SU-DHL-6 (cell line): ENCODE measurements at regions not wholly inside any gene's neighbourhood (a gene's known extent, or its start where the extent isn't known, plus 50 kb on each side); places are given as distances from the start of the nearest gene placed in this dataset.

ENCODE experiments used
- H2AFZ ChIP-seq: fragments of 200-600 bp; sonication (generic); 2 replicates; pipeline ENCODE4 v1.6.1; 2014; ENCODE audit warnings: low read depth, mild to moderate bottlenecking, moderate library complexity, mixed read lengths, antibody characterized with exemption, low read length; ENCODE audit not compliant: severe bottlenecking
- H3F3A ChIP-seq: fragments of 200-600 bp; shearing (Covaris generic); 2 replicates; pipeline ENCODE4 v1.6.0; 2016; ENCODE audit warnings: antibody characterized with exemption, mild to moderate bottlenecking; ENCODE audit not compliant: insufficient read depth
- H3K27ac ChIP-seq: fragments of 200-600 bp; sonication (generic); 2 replicates; pipeline ENCODE4 v1.5.1; 2016; ENCODE audit warnings: low read depth, mild to moderate bottlenecking, low read length, moderate library complexity, mixed read lengths
- H3K27me3 ChIP-seq: fragments of 200-600 bp; sonication (generic), shearing (Covaris generic); 2 replicates; pipeline ENCODE4 v1.6.0; 2014; ENCODE audit warnings: mild to moderate bottlenecking, low read length
- H3K36me3 ChIP-seq: fragments of 200-600 bp; sonication (generic); 2 replicates; pipeline ENCODE4 v1.6.1; 2014; ENCODE audit warnings: mild to moderate bottlenecking, low read length, mixed read lengths
- H3K4me2 ChIP-seq: fragments of 300-600, 200-600 bp; shearing (Covaris generic), sonication (generic); 2 replicates; pipeline ENCODE4 v1.6.0; 2014; ENCODE audit warnings: low read length, low read depth, mild to moderate bottlenecking; ENCODE audit not compliant: poor library complexity, severe bottlenecking
- H3K4me3 ChIP-seq: fragments of 200-600 bp; sonication (generic); 2 replicates; pipeline ENCODE4 v1.5.1; 2014; ENCODE audit warnings: antibody characterized with exemption, low read length, mild to moderate bottlenecking, mixed read lengths; ENCODE audit not compliant: insufficient read depth, poor library complexity, severe bottlenecking
- H3K79me2 ChIP-seq: fragments of 200-600 bp; sonication (generic); 2 replicates; pipeline ENCODE4 v1.6.1; 2014; ENCODE audit warnings: mild to moderate bottlenecking, low read length, moderate library complexity; ENCODE audit not compliant: insufficient read depth
- H3K9ac ChIP-seq: fragments of 200-600 bp; sonication (generic); 2 replicates; pipeline ENCODE4 v1.7.0; 2014; ENCODE audit warnings: mild to moderate bottlenecking, low read length
- H3K9me2 ChIP-seq: fragments of 200-600 bp; sonication (generic); replicated peaks from 2 replicates; pipeline ENCODE4 v1.6.1; 2014; ENCODE audit warnings: low read length; ENCODE audit not compliant: insufficient read depth
- H3K9me3 ChIP-seq: fragments of 200-600 bp; sonication (generic); 2 replicates; pipeline ENCODE4 v1.6.1; 2014; ENCODE audit warnings: low read length, mixed read lengths; ENCODE audit not compliant: insufficient read depth
- H4K20me1 ChIP-seq: fragments of 200-600 bp; sonication (generic); 2 replicates; pipeline ENCODE4 v1.6.1; 2014; ENCODE audit warnings: low read depth, mild to moderate bottlenecking, antibody characterized with exemption, low read length, moderate library complexity, mixed read lengths
- CTCF ChIP-seq: fragments of 200-600 bp; sonication (generic); IDR thresholded peaks from one replicate; pipeline ENCODE4 v1.5.1; 2017; ENCODE audit warnings: antibody characterized with exemption, mild to moderate bottlenecking, low read length, moderate library complexity; ENCODE audit not compliant: insufficient read depth, poor library complexity, severe bottlenecking
- EZH2phosphoT487 ChIP-seq: fragments of 200-600 bp; sonication (generic), shearing (Covaris generic); conservative IDR thresholded peaks from 2 replicates; pipeline ENCODE4 v1.6.1; 2018; ENCODE audit warnings: mild to moderate bottlenecking, antibody characterized with exemption, low read length, moderate library complexity, mixed read lengths

- H3K9me3 ChIP-seq = no peaks in the 10 kb centered on the region
- no peak overlapping the region for H3K9ac ChIP-seq
- H3F3A ChIP-seq = no peaks in the 10 kb centered on the region
- H3K36me3 ChIP-seq = no peaks in the 10 kb centered on the region
- H3K27ac ChIP-seq = no peak overlapping the region
- no peak overlapping the region for H3K4me2 ChIP-seq
- H2AFZ ChIP-seq = no peak overlapping the region
- no peaks in the 10 kb centered on the region for H3K27me3 ChIP-seq
- H4K20me1 ChIP-seq = no peaks in the 10 kb centered on the region
- no peaks in the 10 kb centered on the region for H3K9me2 ChIP-seq
- H3K79me2 ChIP-seq = no peaks in the 10 kb centered on the region
- TF ChIP-seq CTCF (no peak), EZH2phosphoT487 (no peak)
- no peak overlapping the region for H3K4me3 ChIP-seq
These were observed 74.2 kb downstream of the LSM5 start for GRCh38 chr7:32415936-32416335.

- Histone ChIP-seq H3K9ac (no peak overlapping the region), H3K9me3 (no peaks in the 10 kb centered on the region)
These were observed 74.7 kb downstream of the LSM5 start for GRCh38 chr7:32415519-32415918.

GRCh38 chr7:32412471-32412870 lies 77.7 kb downstream of the LSM5 start:
- Histone ChIP-seq H3K36me3 (no peaks in the 10 kb centered on the region), H3F3A (no peaks in the 10 kb centered on the region), H3K4me2 (no peak overlapping the region), H3K4me3 (no peak overlapping the region), H3K9me3 (no peaks in the 10 kb centered on the region), H3K79me2 (no peaks in the 10 kb centered on the region), H3K9ac (no peak overlapping the region), H2AFZ (no peak overlapping the region), H3K27me3 (no peaks in the 10 kb centered on the region), H3K27ac (no peak overlapping the region), H3K9me2 (no peaks in the 10 kb centered on the region), H4K20me1 (no peaks in the 10 kb centered on the region)
- TF ChIP-seq CTCF (no peak), EZH2phosphoT487 (no peak)

More at GRCh38 chr7:32415519-32415918, 74.7 kb downstream of the LSM5 start:
- Histone ChIP-seq H3K79me2 (no peaks in the 10 kb centered on the region), H3K27me3 (no peaks in the 10 kb centered on the region), H3K4me3 (no peak overlapping the region), H2AFZ (no peak overlapping the region), H3K4me2 (no peak overlapping the region), H3K36me3 (no peaks in the 10 kb centered on the region), H3K9me2 (no peaks in the 10 kb centered on the region), H3F3A (no peaks in the 10 kb centered on the region), H4K20me1 (no peaks in the 10 kb centered on the region), H3K27ac (no peak overlapping the region)
- TF ChIP-seq EZH2phosphoT487 = no peak
- TF ChIP-seq CTCF = no peak
